Vagina (tissue), 2 donors: ENCODE measurements at regions not wholly inside any gene's neighbourhood (a gene's known extent, or its start where the extent isn't known, plus 50 kb on each side); places are given as distances from the start of the nearest gene placed in this dataset.

Source experiments
- CTCF ChIP-seq, 3 experiments: fragments of 450-650 bp in 2 of 3; fragments of 200-600 bp in 1 of 3; sonication (generic) in 1 of 3; IDR thresholded peaks; one replicate each; pipeline ENCODE4 v1.5.1; 2017 to 2019; ENCODE audit warnings: antibody characterized with exemption in 3 of 3, mild to moderate bottlenecking in 2 of 3, moderate library complexity in 2 of 3
- POLR2A ChIP-seq, 2 donors: fragments of 450-650 bp; IDR thresholded peaks; one replicate each; pipeline ENCODE4 v1.6.1; 2017; ENCODE audit warnings: antibody characterized with exemption in 2 of 2, mild to moderate bottlenecking in 2 of 2, moderate library complexity in 2 of 2
- POLR2AphosphoS5 ChIP-seq, 2 donors: sonication (generic); formaldehyde crosslinking; IDR thresholded peaks; one replicate each; pipeline ENCODE4 v1.9.0; 2017; ENCODE audit warnings: antibody characterized with exemption in 2 of 2, mild to moderate bottlenecking in 2 of 2, low read depth in 1 of 2; ENCODE audit not compliant: insufficient read depth in 1 of 2

GRCh38 chr11:130616573-130616972 lies 168.1 kb downstream of the ADAMTS15 start:
- TF ChIP-seq CTCF (IDR thresholded peaks at IDR 0.05), result no peak
- TF ChIP-seq POLR2A (IDR thresholded peaks at IDR 0.05), result no peak
- no peak for TF ChIP-seq POLR2AphosphoS5 (IDR thresholded peaks at IDR 0.05; ENCODE audit: insufficient read depth in 1 of 2, low read depth in 1 of 2)
